ENCODE measurements at regions not wholly inside any gene's neighbourhood (a gene's known extent, or its start where the extent isn't known, plus 50 kb on each side); places are given as distances from the start of the nearest gene placed in this dataset.

DNA sequence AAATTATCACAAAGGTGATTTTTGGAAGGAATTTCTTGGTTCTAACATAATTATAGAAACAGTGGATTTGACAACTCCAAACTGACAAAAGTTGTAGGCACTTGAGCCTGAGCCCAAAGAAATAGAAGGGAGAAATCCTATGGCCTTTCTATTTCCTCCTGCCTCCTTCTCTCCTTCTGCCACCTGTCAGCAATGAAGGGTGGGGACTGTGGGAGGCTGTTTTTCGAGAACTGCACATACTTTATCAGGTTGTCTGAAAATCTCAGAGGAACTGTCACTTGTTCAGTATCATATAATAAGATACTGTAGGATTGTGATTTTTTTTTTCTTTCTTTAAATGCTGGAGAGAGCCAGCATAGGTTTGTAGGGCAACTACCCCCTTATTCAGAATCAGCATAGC lies 187.9 kb upstream of the SESN3 start:
- TF ChIP-seq CTCF (IDR thresholded peaks at IDR 0.05; ENCODE audit: borderline replicate concordance, extremely low read depth, low read length, poor library complexity, severe bottlenecking) = no peak
- no peak for TF ChIP-seq EZH2 (IDR thresholded peaks at IDR 0.05; ENCODE audit: borderline replicate concordance, low read depth, low read length, severe bottlenecking)

Data from DND-41 (cell line).